ENCODE measurements at regions not wholly inside any gene's neighbourhood (a gene's known extent, or its start where the extent isn't known, plus 50 kb on each side); places are given as distances from the start of the nearest gene placed in this dataset.

- no peak overlapping the region for H3K4me3 ChIP-seq
- TF ChIP-seq CTCF (IDR thresholded peaks at IDR 0.05): no peak
These were observed 333.1 kb upstream of the NUDT12 start for GRCh38 chr5:103895738-103896137.

GRCh38 chr5:103894882-103895281 lies 332.3 kb upstream of the NUDT12 start:
- Histone ChIP-seq H3K27me3 (no peaks in the 10 kb centered on the region), H3K27ac (no peak overlapping the region), H3K9me3 (no peaks in the 10 kb centered on the region), H3K4me3 (no peak overlapping the region), H3K4me1 (no peaks in the 10 kb centered on the region), H3K36me3 (no peaks in the 10 kb centered on the region)
- intact Hi-C loops (cut with DNase I): no loop called here
- TF ChIP-seq CTCF (IDR thresholded peaks at IDR 0.05): no peak
- no peak for DNase-seq (ENCODE audit: low spot score in 2 of 2)

More at GRCh38 chr5:103895738-103896137, 333.1 kb upstream of the NUDT12 start:
- no peaks in the 10 kb centered on the region for H3K9me3 ChIP-seq
- H3K36me3 ChIP-seq: no peaks in the 10 kb centered on the region
- no peaks in the 10 kb centered on the region for H3K4me1 ChIP-seq
- intact Hi-C loops (cut with DNase I): no loop called here
- H3K27ac ChIP-seq: no peak overlapping the region
- H3K27me3 ChIP-seq: no peaks in the 10 kb centered on the region
- DNase-seq (ENCODE audit: low spot score in 2 of 2): no peak

GRCh38 chr5:103891151-103891550 lies 328.6 kb upstream of the NUDT12 start:
- no peaks in the 10 kb centered on the region for H3K27me3 ChIP-seq
- H3K4me1 ChIP-seq: no peaks in the 10 kb centered on the region
- H3K27ac ChIP-seq: no peak overlapping the region
- no peak for TF ChIP-seq CTCF (IDR thresholded peaks at IDR 0.05)
- intact Hi-C loops (cut with DNase I): no loop called here
- H3K4me3 ChIP-seq: no peak overlapping the region
- DNase-seq (ENCODE audit: low spot score in 2 of 2): no peak
- H3K36me3 ChIP-seq: no peaks in the 10 kb centered on the region
- H3K9me3 ChIP-seq: no peaks in the 10 kb centered on the region

GRCh38 chr5:103890313-103890712 lies 327.7 kb upstream of the NUDT12 start:
- intact Hi-C loops (cut with DNase I): no loop called here
- Histone ChIP-seq H3K36me3 (no peaks in the 10 kb centered on the region), H3K27me3 (no peaks in the 10 kb centered on the region), H3K4me1 (no peaks in the 10 kb centered on the region), H3K9me3 (no peaks in the 10 kb centered on the region), H3K27ac (no peak overlapping the region), H3K4me3 (no peak overlapping the region)
- no peak for TF ChIP-seq CTCF (IDR thresholded peaks at IDR 0.05)
- DNase-seq (ENCODE audit: low spot score in 2 of 2): no peak

GRCh38 chr5:103889500-103890209 lies 327.1 kb upstream of the NUDT12 start:
- no peak overlapping the region for H3K27ac ChIP-seq
- no peak for TF ChIP-seq CTCF (IDR thresholded peaks at IDR 0.05)
- H3K36me3 ChIP-seq: no peaks in the 10 kb centered on the region
- H3K27me3 ChIP-seq: no peaks in the 10 kb centered on the region
- no peak overlapping the region for H3K4me3 ChIP-seq
- intact Hi-C loops (cut with DNase I): no loop called here
- H3K9me3 ChIP-seq: no peaks in the 10 kb centered on the region
- DNase-seq (ENCODE audit: low spot score in 2 of 2): no peak
- no peaks in the 10 kb centered on the region for H3K4me1 ChIP-seq

- Histone ChIP-seq H3K4me1 (no peaks in the 10 kb centered on the region), H3K27me3 (no peaks in the 10 kb centered on the region), H3K36me3 (no peaks in the 10 kb centered on the region), H3K9me3 (no peaks in the 10 kb centered on the region), H3K4me3 (no peak overlapping the region), H3K27ac (no peak overlapping the region)
- DNase-seq (ENCODE audit: low spot score in 2 of 2): no peak
- TF ChIP-seq CTCF (IDR thresholded peaks at IDR 0.05): no peak
- intact Hi-C loops (cut with DNase I): no loop called here
These were observed 324.2 kb upstream of the NUDT12 start for GRCh38 chr5:103886826-103887225.

All from ascending aorta (tissue), 2 donors.